T-helper 2 cell treated with Interferon-gamma antibody and Interleukin-4, amounts not matched to agents 100 ng/mL and 5 ng/mL, for 36 hours (primary cell): ENCODE measurements at regions not wholly inside any gene's neighbourhood (a gene's known extent, or its start where the extent isn't known, plus 50 kb on each side); places are given as distances from the start of the nearest gene placed in this dataset.

ENCODE experiments used
- intact Hi-C: fragments of 100-400 bp; cut with micrococcal nuclease; formaldehyde crosslinking; loops from one replicate; pipeline ENCODE4 v1.15.1; 2023

GRCh38 chr7:79877874-79878465, 256.7 kb upstream of the GNAI1 start:
- intact Hi-C loops = no loop called here

- intact Hi-C loops = no loop called here
Observed at GRCh38 chr7:79876848-79877252, 257.8 kb upstream of the GNAI1 start.

- intact Hi-C loops = no loop called here
Observed at GRCh38 chr7:79874797-79875196, 259.8 kb upstream of the GNAI1 start.

- intact Hi-C loops = no loop called here
Observed at GRCh38 chr7:79872176-79872575, 262.5 kb upstream of the GNAI1 start.

- intact Hi-C loops = no loop called here
Observed at GRCh38 chr7:79868010-79868409, 266.6 kb upstream of the GNAI1 start.

GRCh38 chr7:79862447-79863210, 272.0 kb upstream of the GNAI1 start:
- intact Hi-C loops = no loop called here

- intact Hi-C loops = no loop called here
Observed at GRCh38 chr7:79855172-79855571, 279.5 kb upstream of the GNAI1 start.

GRCh38 chr7:79854621-79855020, 280.0 kb upstream of the GNAI1 start:
- intact Hi-C loops = no loop called here

GRCh38 chr7:79837915-79838314, 296.7 kb upstream of the GNAI1 start:
- intact Hi-C loops = no loop called here

- intact Hi-C loops = no loop called here
Observed at GRCh38 chr7:79833616-79834015, 301.0 kb upstream of the GNAI1 start.

GRCh38 chr7:79828866-79829265, 305.8 kb upstream of the GNAI1 start:
- intact Hi-C loops = no loop called here

- intact Hi-C loops = no loop called here
Observed at GRCh38 chr7:79823246-79823951, 311.2 kb upstream of the GNAI1 start.

- intact Hi-C loops = no loop called here
Observed at GRCh38 chr7:79822620-79823240, 311.9 kb upstream of the GNAI1 start.

- intact Hi-C loops = no loop called here
Observed at GRCh38 chr7:79820387-79820786, 314.2 kb upstream of the GNAI1 start.

- intact Hi-C loops = no loop called here
Observed at GRCh38 chr7:79810916-79811315, 323.7 kb upstream of the GNAI1 start.

GRCh38 chr7:79806161-79806734, 328.4 kb upstream of the GNAI1 start:
- intact Hi-C loops = loop anchor here (10.0 kb wide), 1 partner anchor 209 kb away; no protein-coding TSS in a partner anchor

- intact Hi-C loops = no loop called here
Observed at GRCh38 chr7:79790656-79791262, 337.3 kb upstream of the MAGI2 start.

GRCh38 chr7:79789584-79790345, 336.3 kb upstream of the MAGI2 start:
- intact Hi-C loops = no loop called here

GRCh38 chr7:79787623-79788022, 334.2 kb upstream of the MAGI2 start:
- intact Hi-C loops = no loop called here

- intact Hi-C loops = no loop called here
Observed at GRCh38 chr7:79787096-79787495, 333.6 kb upstream of the MAGI2 start.
